HG02678 (cell line): ENCODE measurements at regions not wholly inside any gene's neighbourhood (a gene's known extent, or its start where the extent isn't known, plus 50 kb on each side); places are given as distances from the start of the nearest gene placed in this dataset.

Experiments used
- ATAC-seq: cut with Tn5 transposase; IDR thresholded peaks from one replicate; pipeline ENCODE4 v1.9.1; 2021; ENCODE audit warnings: mild to moderate bottlenecking, moderate library complexity; ENCODE audit not compliant: unreplicated experiment

- no peak for ATAC-seq
Measured at GRCh38 chr9:134243778-134244467, 79.6 kb upstream of the RNU6ATAC start.

GRCh38 chr9:134245179-134245578 lies 80.8 kb upstream of the RNU6ATAC start:
- no peak for ATAC-seq

- ATAC-seq: no peak
Measured at GRCh38 chr9:134247918-134248631, 78.2 kb upstream of the RXRA start.

- ATAC-seq: no peak
Measured at GRCh38 chr9:134251296-134252069, 74.8 kb upstream of the RXRA start.

- no peak for ATAC-seq
Measured at GRCh38 chr9:134252084-134252830, 74.0 kb upstream of the RXRA start.

- ATAC-seq: no peak
Measured at GRCh38 chr9:134253606-134254205, 72.5 kb upstream of the RXRA start.

GRCh38 chr9:134258332-134258731 lies 67.9 kb upstream of the RXRA start:
- ATAC-seq: no peak

- ATAC-seq: no peak
Measured at GRCh38 chr9:134258828-134259546, 67.3 kb upstream of the RXRA start.

- ATAC-seq: no peak
Measured at GRCh38 chr9:134259708-134260107, 66.5 kb upstream of the RXRA start.

GRCh38 chr9:134260801-134261200 lies 65.5 kb upstream of the RXRA start:
- ATAC-seq: no peak

- ATAC-seq: no peak
Measured at GRCh38 chr9:134262035-134262434, 64.2 kb upstream of the RXRA start.

- no peak for ATAC-seq
Measured at GRCh38 chr9:134263596-134263995, 62.7 kb upstream of the RXRA start.

GRCh38 chr9:134264169-134264568 lies 62.1 kb upstream of the RXRA start:
- no peak for ATAC-seq

GRCh38 chr9:134265078-134265477 lies 61.2 kb upstream of the RXRA start:
- no peak for ATAC-seq

- ATAC-seq: no peak
Measured at GRCh38 chr9:134266418-134266817, 59.8 kb upstream of the RXRA start.

GRCh38 chr9:134267305-134267880 lies 58.9 kb upstream of the RXRA start:
- no peak for ATAC-seq

- ATAC-seq: peak; percentile 74
Measured at GRCh38 chr9:134267881-134268724, 58.2 kb upstream of the RXRA start.

GRCh38 chr9:134268747-134269146 lies 57.5 kb upstream of the RXRA start:
- no peak for ATAC-seq
